Esophagus squamous epithelium (tissue), 4 donors: ENCODE measurements at regions not wholly inside any gene's neighbourhood (a gene's known extent, or its start where the extent isn't known, plus 50 kb on each side); places are given as distances from the start of the nearest gene placed in this dataset.

Experiments used
- CTCF ChIP-seq, 6 experiments: fragments of 450-650 bp in 4 of 6; fragments of 200-600 bp in 2 of 6; sonication (generic) in 2 of 6; IDR thresholded peaks; one replicate each; pipeline ENCODE4 v1.5.1; 2016 to 2019; ENCODE audit warnings: antibody characterized with exemption in 6 of 6, mild to moderate bottlenecking in 4 of 6, moderate library complexity in 4 of 6
- POLR2A ChIP-seq, 4 donors: fragments of 450-650 bp; IDR thresholded peaks; one replicate each; pipeline ENCODE4 v1.6.1; 2017; ENCODE audit warnings: antibody characterized with exemption in 4 of 4, mild to moderate bottlenecking in 4 of 4, moderate library complexity in 3 of 4

GRCh38 chrX:9252182-9252581 lies 212.7 kb upstream of the TBL1X start:
- TF ChIP-seq CTCF (IDR thresholded peaks at IDR 0.05) (no peak), POLR2A (IDR thresholded peaks at IDR 0.05) (no peak)
